Activated naive CD4-positive, alpha-beta T cell treated with anti-CD3 and anti-CD28 coated beads, Interleukin-2, amount 50 U/mL, for 24 hours (primary cell): ENCODE measurements at regions not wholly inside any gene's neighbourhood (a gene's known extent, or its start where the extent isn't known, plus 50 kb on each side); places are given as distances from the start of the nearest gene placed in this dataset.
A peak's percentile ranks its signal among the peaks of the same experiment; 100 is the strongest.

Experiments
- H3K27ac Mint-ChIP-seq: one replicate; pipeline ENCODE4 v1.8.0; 2021; ENCODE audit warnings: mild to moderate bottlenecking, mixed read lengths
- H3K27me3 Mint-ChIP-seq: one replicate; pipeline ENCODE4 v1.8.0; 2021; ENCODE audit warnings: mixed read lengths
- H3K36me3 Mint-ChIP-seq: one replicate; pipeline ENCODE4 v1.8.0; 2021; ENCODE audit warnings: mixed read lengths
- H3K4me1 Mint-ChIP-seq: one replicate; pipeline ENCODE4 v1.8.0; 2021; ENCODE audit warnings: mixed read lengths
- H3K4me3 Mint-ChIP-seq: one replicate; pipeline ENCODE4 v1.8.0; 2021; ENCODE audit warnings: mild to moderate bottlenecking, mixed read lengths
- H3K9me3 Mint-ChIP-seq: one replicate; pipeline ENCODE4 v1.8.0; 2021; ENCODE audit warnings: mixed read lengths

DNA sequence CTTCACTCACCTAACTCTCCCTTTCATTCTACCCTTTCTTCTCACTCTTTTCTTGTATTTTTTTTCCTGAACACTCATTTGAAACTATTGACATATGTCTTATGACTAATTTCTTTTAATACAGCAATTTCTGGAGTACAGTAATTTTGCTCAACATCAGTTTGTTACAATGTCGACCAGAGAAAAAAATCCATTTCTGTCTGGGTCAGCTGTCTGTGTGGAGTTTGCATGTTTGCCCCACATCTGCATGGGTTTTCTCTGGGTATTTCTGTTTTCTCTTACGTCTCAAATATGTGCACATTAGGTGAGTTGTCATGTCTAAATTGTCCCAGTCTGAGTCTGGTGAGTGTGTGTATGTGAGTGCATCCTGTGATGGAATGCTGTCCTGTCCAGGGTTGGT, 294.8 kb downstream of the HS3ST1 start:
- no peak overlapping the region for H3K27ac Mint-ChIP-seq
- H3K27me3 Mint-ChIP-seq = no peaks in the 10 kb centered on the region
- no peaks in the 10 kb centered on the region for H3K4me1 Mint-ChIP-seq
- no peaks in the 10 kb centered on the region for H3K9me3 Mint-ChIP-seq
- no peaks in the 10 kb centered on the region for H3K36me3 Mint-ChIP-seq
- H3K4me3 Mint-ChIP-seq = no peak overlapping the region

DNA sequence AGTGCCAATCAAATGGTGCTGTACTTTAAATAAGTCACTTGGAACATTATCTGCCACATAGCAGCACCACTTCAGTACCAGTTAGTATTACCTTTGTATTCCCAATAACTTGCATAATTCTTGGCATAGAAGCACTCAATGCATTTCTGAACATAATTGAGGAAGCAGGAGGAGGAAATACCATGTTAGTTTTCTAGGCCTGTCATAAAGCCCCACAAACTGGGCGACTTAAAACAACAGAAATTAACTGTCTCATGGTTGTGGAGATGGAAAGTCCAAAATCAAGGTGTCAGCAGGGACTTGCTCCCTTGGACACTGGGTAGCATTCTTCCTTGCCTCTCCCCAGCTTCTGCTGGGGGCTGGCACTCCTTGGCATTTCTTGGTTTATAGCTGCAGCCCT, 296.2 kb downstream of the HS3ST1 start:
- Mint-ChIP-seq H3K36me3 (no peaks in the 10 kb centered on the region), H3K27me3 (no peaks in the 10 kb centered on the region), H3K4me1 (no peaks in the 10 kb centered on the region), H3K9me3 (no peaks in the 10 kb centered on the region), H3K4me3 (no peak overlapping the region), H3K27ac (no peak overlapping the region)

- Mint-ChIP-seq H3K4me1 (no peaks in the 10 kb centered on the region), H3K4me3 (no peak overlapping the region), H3K36me3 (no peaks in the 10 kb centered on the region), H3K9me3 (no peaks in the 10 kb centered on the region), H3K27ac (no peak overlapping the region), H3K27me3 (no peaks in the 10 kb centered on the region)
Observed at GRCh38 chr4:11131491-11131890, 297.2 kb downstream of the HS3ST1 start.

GRCh38 chr4:11130195-11130970, 298.3 kb downstream of the HS3ST1 start:
- H3K27me3 Mint-ChIP-seq = no peaks in the 10 kb centered on the region
- H3K4me1 Mint-ChIP-seq = no peaks in the 10 kb centered on the region
- H3K4me3 Mint-ChIP-seq = no peak overlapping the region
- H3K9me3 Mint-ChIP-seq = no peaks in the 10 kb centered on the region
- no peaks in the 10 kb centered on the region for H3K36me3 Mint-ChIP-seq
- H3K27ac Mint-ChIP-seq = no peak overlapping the region

DNA sequence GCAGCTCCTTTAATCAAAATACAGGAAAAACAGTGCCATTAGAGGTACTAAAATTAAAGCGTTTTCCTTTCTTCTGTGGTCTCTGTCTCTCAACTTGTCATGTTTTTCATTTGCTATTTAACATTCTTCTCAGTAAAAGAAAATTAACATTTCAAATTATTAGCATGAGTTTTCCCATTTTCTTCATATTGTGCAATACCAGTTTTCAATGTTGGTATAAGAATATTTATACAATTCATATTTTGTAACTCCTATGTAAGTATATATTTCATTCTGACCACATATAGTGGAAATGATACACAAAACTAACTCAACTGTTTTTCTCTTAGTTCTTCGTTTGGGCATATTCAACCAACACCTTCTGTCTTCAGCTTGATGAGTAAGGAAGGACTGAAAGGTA, 308.3 kb downstream of the HS3ST1 start:
- no peaks in the 10 kb centered on the region for H3K9me3 Mint-ChIP-seq
- H3K4me3 Mint-ChIP-seq = no peak overlapping the region
- no peaks in the 10 kb centered on the region for H3K27me3 Mint-ChIP-seq
- no peak overlapping the region for H3K27ac Mint-ChIP-seq
- no peaks in the 10 kb centered on the region for H3K4me1 Mint-ChIP-seq
- H3K36me3 Mint-ChIP-seq = no peaks in the 10 kb centered on the region

GRCh38 chr4:11119474-11119873, 309.2 kb downstream of the HS3ST1 start:
- no peak overlapping the region for H3K4me3 Mint-ChIP-seq
- H3K27ac Mint-ChIP-seq = no peak overlapping the region
- no peaks in the 10 kb centered on the region for H3K27me3 Mint-ChIP-seq
- no peaks in the 10 kb centered on the region for H3K36me3 Mint-ChIP-seq
- no peaks in the 10 kb centered on the region for H3K4me1 Mint-ChIP-seq
- no peaks in the 10 kb centered on the region for H3K9me3 Mint-ChIP-seq

- Mint-ChIP-seq H3K27ac (no peak overlapping the region), H3K4me1 (no peaks in the 10 kb centered on the region), H3K9me3 (no peaks in the 10 kb centered on the region), H3K27me3 (no peaks in the 10 kb centered on the region), H3K36me3 (no peaks in the 10 kb centered on the region), H3K4me3 (no peak overlapping the region)
Observed at GRCh38 chr4:11118513-11118912, 310.2 kb downstream of the HS3ST1 start.

DNA sequence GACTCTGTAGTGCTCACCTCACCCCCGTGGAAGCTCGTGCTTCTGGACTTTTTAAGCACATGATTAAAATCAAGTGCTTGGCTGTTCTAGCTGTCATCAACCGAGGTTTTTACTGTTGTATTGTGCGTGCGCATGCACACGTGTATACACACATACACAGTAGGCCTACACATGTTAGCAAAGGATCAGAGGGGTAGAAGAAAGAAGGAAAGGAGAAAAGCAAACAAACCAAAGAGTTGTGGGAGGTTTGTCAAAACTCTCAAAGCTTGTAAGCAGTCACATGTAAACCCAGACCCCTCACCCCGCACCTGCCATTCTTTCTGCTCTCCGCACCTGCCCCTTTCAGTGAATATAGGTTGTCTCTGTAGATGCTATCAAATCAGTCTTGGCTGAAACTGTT, 311.8 kb downstream of the HS3ST1 start:
- H3K4me1 Mint-ChIP-seq = no peaks in the 10 kb centered on the region
- no peaks in the 10 kb centered on the region for H3K9me3 Mint-ChIP-seq
- no peaks in the 10 kb centered on the region for H3K27me3 Mint-ChIP-seq
- H3K27ac Mint-ChIP-seq = no peak overlapping the region
- H3K36me3 Mint-ChIP-seq = no peaks in the 10 kb centered on the region
- no peak overlapping the region for H3K4me3 Mint-ChIP-seq

GRCh38 chr4:11111876-11112275, 316.8 kb downstream of the HS3ST1 start:
- Mint-ChIP-seq H3K27me3 (peaks cover 2% of the 10 kb centered on the region), H3K4me3 (no peak overlapping the region), H3K4me1 (no peaks in the 10 kb centered on the region), H3K36me3 (no peaks in the 10 kb centered on the region), H3K9me3 (peaks cover 5% of the 10 kb centered on the region), H3K27ac (no peak overlapping the region)

GRCh38 chr4:11111370-11111769, 317.3 kb downstream of the HS3ST1 start:
- Mint-ChIP-seq H3K9me3 (peaks cover 5% of the 10 kb centered on the region), H3K4me3 (no peak overlapping the region), H3K27ac (no peak overlapping the region)

DNA sequence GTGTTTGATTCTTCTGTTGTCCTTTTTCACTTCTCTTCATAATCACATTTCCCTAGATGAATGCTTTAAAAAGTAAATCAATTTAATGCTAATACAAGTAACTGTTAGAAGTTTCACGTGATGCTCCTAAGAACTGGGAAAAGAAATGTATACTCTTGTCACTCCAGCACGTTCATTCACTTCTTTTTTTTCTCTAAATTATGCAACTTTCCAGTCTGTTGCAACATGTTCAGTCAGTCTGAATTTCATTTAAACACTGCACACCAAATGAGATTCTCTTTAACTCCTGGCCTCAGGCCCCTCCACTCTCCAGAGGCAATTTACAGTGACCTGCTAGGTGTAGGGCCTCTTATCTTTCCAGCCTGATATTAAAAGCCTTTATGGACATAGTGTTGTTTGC, 321.9 kb downstream of the HS3ST1 start:
- Mint-ChIP-seq H3K4me3 (no peak overlapping the region), H3K27ac (no peak overlapping the region), H3K9me3 (peaks cover 5% of the 10 kb centered on the region), H3K36me3 (no peaks in the 10 kb centered on the region), H3K4me1 (no peaks in the 10 kb centered on the region), H3K27me3 (peaks cover 2% of the 10 kb centered on the region)

More at GRCh38 chr4:11111370-11111769, 317.3 kb downstream of the HS3ST1 start:
- no peaks in the 10 kb centered on the region for H3K36me3 Mint-ChIP-seq
- no peaks in the 10 kb centered on the region for H3K4me1 Mint-ChIP-seq
- peaks cover 2% of the 10 kb centered on the region for H3K27me3 Mint-ChIP-seq

DNA sequence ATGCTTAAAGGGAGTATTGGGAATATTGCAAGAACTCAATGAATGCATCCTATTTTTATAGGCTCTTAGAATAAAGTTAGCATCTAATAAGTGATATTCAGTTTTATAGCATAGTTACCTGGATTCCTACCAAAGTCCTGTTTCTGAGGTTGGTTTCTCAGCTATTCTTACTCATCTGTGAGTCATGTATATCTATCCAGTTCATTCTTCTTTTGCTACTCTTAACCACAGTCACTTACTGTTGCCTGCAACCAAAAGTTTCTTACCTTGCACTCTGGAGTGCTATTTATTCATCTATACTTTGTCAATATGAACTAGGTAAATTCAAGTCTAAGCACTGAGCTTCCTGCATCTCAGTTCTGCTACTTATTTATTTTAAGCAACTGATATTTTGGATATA, 322.5 kb downstream of the HS3ST1 start:
- Mint-ChIP-seq H3K4me1 (no peaks in the 10 kb centered on the region), H3K4me3 (no peak overlapping the region), H3K27ac (no peak overlapping the region)

GRCh38 chr4:11105715-11106114, 323.0 kb downstream of the HS3ST1 start:
- Mint-ChIP-seq H3K36me3 (no peaks in the 10 kb centered on the region), H3K4me3 (no peak overlapping the region), H3K27me3 (peaks cover 2% of the 10 kb centered on the region), H3K9me3 (peaks cover 4% of the 10 kb centered on the region), H3K4me1 (no peaks in the 10 kb centered on the region), H3K27ac (no peak overlapping the region)

More for the DNA sequence above, 322.5 kb downstream of the HS3ST1 start:
- Mint-ChIP-seq H3K9me3 (peaks cover 5% of the 10 kb centered on the region), H3K27me3 (peaks cover 2% of the 10 kb centered on the region), H3K36me3 (no peaks in the 10 kb centered on the region)

GRCh38 chr4:11098461-11098860, 330.2 kb downstream of the HS3ST1 start:
- H3K36me3 Mint-ChIP-seq = no peaks in the 10 kb centered on the region
- no peaks in the 10 kb centered on the region for H3K27me3 Mint-ChIP-seq
- no peak overlapping the region for H3K27ac Mint-ChIP-seq
- H3K4me3 Mint-ChIP-seq = no peak overlapping the region
- H3K4me1 Mint-ChIP-seq = peaks cover 4% of the 10 kb centered on the region
- H3K9me3 Mint-ChIP-seq = no peaks in the 10 kb centered on the region

GRCh38 chr4:11097725-11098124, 331.0 kb downstream of the HS3ST1 start:
- peaks cover 4% of the 10 kb centered on the region for H3K4me1 Mint-ChIP-seq
- no peaks in the 10 kb centered on the region for H3K27me3 Mint-ChIP-seq
- H3K4me3 Mint-ChIP-seq = no peak overlapping the region
- no peaks in the 10 kb centered on the region for H3K36me3 Mint-ChIP-seq
- H3K9me3 Mint-ChIP-seq = no peaks in the 10 kb centered on the region
- no peak overlapping the region for H3K27ac Mint-ChIP-seq

GRCh38 chr4:11081006-11081405, 347.7 kb downstream of the HS3ST1 start:
- Mint-ChIP-seq H3K4me1 (no peaks in the 10 kb centered on the region), H3K27me3 (no peaks in the 10 kb centered on the region), H3K27ac (peak overlapping the region; percentile 17), H3K4me3 (no peak overlapping the region), H3K9me3 (peaks cover 9% of the 10 kb centered on the region), H3K36me3 (no peaks in the 10 kb centered on the region)

- Mint-ChIP-seq H3K4me3 (no peak overlapping the region), H3K36me3 (no peaks in the 10 kb centered on the region), H3K9me3 (peaks cover 9% of the 10 kb centered on the region), H3K27me3 (no peaks in the 10 kb centered on the region), H3K27ac (no peak overlapping the region), H3K4me1 (no peaks in the 10 kb centered on the region)
Observed at GRCh38 chr4:11079171-11079570, 349.5 kb downstream of the HS3ST1 start.
